IPS-18a (cell line): ENCODE measurements at regions not wholly inside any gene's neighbourhood (a gene's known extent, or its start where the extent isn't known, plus 50 kb on each side); places are given as distances from the start of the nearest gene placed in this dataset.

Experiments used
- H3K27ac ChIP-seq: one replicate; pipeline ENCODE4 v1.5.1; 2013; ENCODE audit warnings: low read length
- H3K27me3 ChIP-seq: one replicate; pipeline ENCODE4 v1.6.1; 2013; ENCODE audit warnings: mild to moderate bottlenecking, low read length; ENCODE audit not compliant: control insufficient read depth, insufficient read depth
- H3K36me3 ChIP-seq: one replicate; pipeline ENCODE4 v1.6.1; 2013; ENCODE audit warnings: low read depth, low read length; ENCODE audit not compliant: control insufficient read depth
- H3K4me1 ChIP-seq: one replicate; pipeline ENCODE4 v1.6.1; 2013; ENCODE audit warnings: low read depth, low read length; ENCODE audit not compliant: control insufficient read depth
- H3K4me3 ChIP-seq: one replicate; pipeline ENCODE4 v1.5.1; 2013; ENCODE audit warnings: low read length
- H3K9ac ChIP-seq: one replicate; pipeline ENCODE4 v1.6.1; 2013; ENCODE audit warnings: mild to moderate bottlenecking, low read length, moderate library complexity
- H3K9me3 ChIP-seq: one replicate; pipeline ENCODE4 v1.6.1; 2013; ENCODE audit warnings: low read depth, low read length; ENCODE audit not compliant: control insufficient read depth

- no peak overlapping the region for H3K4me3 ChIP-seq
- no peaks in the 10 kb centered on the region for H3K4me1 ChIP-seq
- no peaks in the 10 kb centered on the region for H3K36me3 ChIP-seq
- peaks cover 11% of the 10 kb centered on the region for H3K9me3 ChIP-seq
- no peak overlapping the region for H3K27ac ChIP-seq
- no peaks in the 10 kb centered on the region for H3K27me3 ChIP-seq
- H3K9ac ChIP-seq: no peak overlapping the region
Measured at GRCh38 chr10:56934515-56934914, 573.5 kb upstream of the ZWINT start.

- Histone ChIP-seq H3K27ac (no peak overlapping the region), H3K4me3 (no peak overlapping the region), H3K9me3 (peaks cover 6% of the 10 kb centered on the region), H3K36me3 (no peaks in the 10 kb centered on the region), H3K9ac (no peak overlapping the region), H3K27me3 (no peaks in the 10 kb centered on the region), H3K4me1 (no peaks in the 10 kb centered on the region)
Measured at GRCh38 chr10:56928714-56929113, 567.7 kb upstream of the ZWINT start.

- Histone ChIP-seq H3K27me3 (no peaks in the 10 kb centered on the region), H3K4me3 (no peak overlapping the region), H3K9me3 (peaks cover 6% of the 10 kb centered on the region), H3K4me1 (no peaks in the 10 kb centered on the region), H3K9ac (no peak overlapping the region), H3K27ac (no peak overlapping the region), H3K36me3 (no peaks in the 10 kb centered on the region)
Measured at GRCh38 chr10:56927701-56928100, 566.6 kb upstream of the ZWINT start.

- H3K9ac ChIP-seq: no peak overlapping the region
- H3K4me1 ChIP-seq: no peaks in the 10 kb centered on the region
- H3K9me3 ChIP-seq: peaks cover 6% of the 10 kb centered on the region
- H3K4me3 ChIP-seq: no peak overlapping the region
- no peak overlapping the region for H3K27ac ChIP-seq
- H3K36me3 ChIP-seq: no peaks in the 10 kb centered on the region
- H3K27me3 ChIP-seq: no peaks in the 10 kb centered on the region
Measured at GRCh38 chr10:56920601-56921261, 559.7 kb upstream of the ZWINT start.

GRCh38 chr10:56912043-56912442, 551.0 kb upstream of the ZWINT start:
- H3K9me3 ChIP-seq: no peaks in the 10 kb centered on the region
- no peaks in the 10 kb centered on the region for H3K36me3 ChIP-seq
- H3K4me1 ChIP-seq: no peaks in the 10 kb centered on the region
- H3K4me3 ChIP-seq: no peak overlapping the region
- no peaks in the 10 kb centered on the region for H3K27me3 ChIP-seq
- H3K9ac ChIP-seq: no peak overlapping the region
- no peak overlapping the region for H3K27ac ChIP-seq

GRCh38 chr10:56905051-56905450, 544.0 kb upstream of the ZWINT start:
- H3K4me3 ChIP-seq: no peak overlapping the region

GRCh38 chr10:56902554-56902953, 541.5 kb upstream of the ZWINT start:
- Histone ChIP-seq H3K9ac (no peak overlapping the region), H3K4me3 (no peak overlapping the region), H3K4me1 (no peaks in the 10 kb centered on the region), H3K27ac (no peak overlapping the region), H3K36me3 (no peaks in the 10 kb centered on the region), H3K27me3 (no peaks in the 10 kb centered on the region), H3K9me3 (no peaks in the 10 kb centered on the region)

More at GRCh38 chr10:56905051-56905450, 544.0 kb upstream of the ZWINT start:
- H3K4me1 ChIP-seq: no peaks in the 10 kb centered on the region
- no peaks in the 10 kb centered on the region for H3K36me3 ChIP-seq
- no peaks in the 10 kb centered on the region for H3K27me3 ChIP-seq
- H3K27ac ChIP-seq: no peak overlapping the region
- no peaks in the 10 kb centered on the region for H3K9me3 ChIP-seq
- H3K9ac ChIP-seq: no peak overlapping the region

- Histone ChIP-seq H3K9me3 (no peaks in the 10 kb centered on the region), H3K9ac (no peak overlapping the region), H3K36me3 (no peaks in the 10 kb centered on the region), H3K4me3 (no peak overlapping the region), H3K27ac (no peak overlapping the region), H3K4me1 (no peaks in the 10 kb centered on the region), H3K27me3 (no peaks in the 10 kb centered on the region)
Measured at GRCh38 chr10:56895306-56895705, 534.2 kb upstream of the ZWINT start.

GRCh38 chr10:56881218-56881617, 520.2 kb upstream of the ZWINT start:
- H3K36me3 ChIP-seq: no peaks in the 10 kb centered on the region
- no peak overlapping the region for H3K27ac ChIP-seq
- no peaks in the 10 kb centered on the region for H3K27me3 ChIP-seq
- no peaks in the 10 kb centered on the region for H3K9me3 ChIP-seq
- H3K9ac ChIP-seq: no peak overlapping the region
- H3K4me3 ChIP-seq: no peak overlapping the region
- H3K4me1 ChIP-seq: no peaks in the 10 kb centered on the region

GRCh38 chr10:56880606-56881005, 519.5 kb upstream of the ZWINT start:
- H3K9ac ChIP-seq: no peak overlapping the region
- no peaks in the 10 kb centered on the region for H3K27me3 ChIP-seq
- no peak overlapping the region for H3K4me3 ChIP-seq
- H3K36me3 ChIP-seq: no peaks in the 10 kb centered on the region
- no peak overlapping the region for H3K27ac ChIP-seq
- no peaks in the 10 kb centered on the region for H3K4me1 ChIP-seq
- no peaks in the 10 kb centered on the region for H3K9me3 ChIP-seq

- Histone ChIP-seq H3K4me3 (no peak overlapping the region), H3K27me3 (no peaks in the 10 kb centered on the region), H3K9ac (no peak overlapping the region), H3K36me3 (no peaks in the 10 kb centered on the region), H3K9me3 (no peaks in the 10 kb centered on the region), H3K4me1 (no peaks in the 10 kb centered on the region), H3K27ac (no peak overlapping the region)
Measured at GRCh38 chr10:56874950-56875349, 513.9 kb upstream of the ZWINT start.

GRCh38 chr10:56871160-56871668, 510.2 kb upstream of the ZWINT start:
- Histone ChIP-seq H3K27ac (no peak overlapping the region), H3K9ac (no peak overlapping the region), H3K4me3 (no peak overlapping the region), H3K27me3 (no peaks in the 10 kb centered on the region), H3K36me3 (no peaks in the 10 kb centered on the region), H3K9me3 (no peaks in the 10 kb centered on the region), H3K4me1 (no peaks in the 10 kb centered on the region)
